Chondrocyte (in vitro differentiated cells): ENCODE measurements at regions not wholly inside any gene's neighbourhood (a gene's known extent, or its start where the extent isn't known, plus 50 kb on each side); places are given as distances from the start of the nearest gene placed in this dataset.

ENCODE experiments used
- DNase-seq: peaks from one replicate; pipeline ENCODE4 v3.0.0; 2021; ENCODE audit warnings: mixed read lengths, low spot score
- H3K27ac Mint-ChIP-seq: one replicate; pipeline ENCODE4 v1.8.0; 2021; ENCODE audit warnings: mild to moderate bottlenecking, moderate library complexity, mixed read lengths; ENCODE audit not compliant: unreplicated experiment
- H3K27me3 Mint-ChIP-seq: 2 replicates; pipeline ENCODE4 v1.8.0; 2021; ENCODE audit warnings: low read depth, mixed read lengths
- H3K36me3 Mint-ChIP-seq: 2 replicates; pipeline ENCODE4 v1.8.0; 2021; ENCODE audit warnings: low read depth, mixed read lengths
- H3K4me1 Mint-ChIP-seq: 2 replicates; pipeline ENCODE4 v1.8.0; 2021; ENCODE audit warnings: low read depth, mild to moderate bottlenecking, mixed read lengths
- H3K4me3 Mint-ChIP-seq: one replicate; pipeline ENCODE4 v1.8.0; 2021; ENCODE audit warnings: mild to moderate bottlenecking, moderate library complexity, mixed read lengths; ENCODE audit not compliant: unreplicated experiment
- H3K9me3 Mint-ChIP-seq: 2 replicates; pipeline ENCODE4 v1.8.0; 2021; ENCODE audit warnings: low read depth, mixed read lengths
- TF ChIP-seq, protein P1 (sequence below): fragments of 200-600 bp; sonication (generic); IDR thresholded peaks from 2 replicates; pipeline ENCODE4 v1.5.0; 2021; ENCODE audit warnings: antibody characterized with exemption, mild to moderate bottlenecking, moderate library complexity

GRCh38 chr10:110437761-110438341 is 59.9 kb upstream of the DUSP5 start:
- TF ChIP-seq, protein P1, sequence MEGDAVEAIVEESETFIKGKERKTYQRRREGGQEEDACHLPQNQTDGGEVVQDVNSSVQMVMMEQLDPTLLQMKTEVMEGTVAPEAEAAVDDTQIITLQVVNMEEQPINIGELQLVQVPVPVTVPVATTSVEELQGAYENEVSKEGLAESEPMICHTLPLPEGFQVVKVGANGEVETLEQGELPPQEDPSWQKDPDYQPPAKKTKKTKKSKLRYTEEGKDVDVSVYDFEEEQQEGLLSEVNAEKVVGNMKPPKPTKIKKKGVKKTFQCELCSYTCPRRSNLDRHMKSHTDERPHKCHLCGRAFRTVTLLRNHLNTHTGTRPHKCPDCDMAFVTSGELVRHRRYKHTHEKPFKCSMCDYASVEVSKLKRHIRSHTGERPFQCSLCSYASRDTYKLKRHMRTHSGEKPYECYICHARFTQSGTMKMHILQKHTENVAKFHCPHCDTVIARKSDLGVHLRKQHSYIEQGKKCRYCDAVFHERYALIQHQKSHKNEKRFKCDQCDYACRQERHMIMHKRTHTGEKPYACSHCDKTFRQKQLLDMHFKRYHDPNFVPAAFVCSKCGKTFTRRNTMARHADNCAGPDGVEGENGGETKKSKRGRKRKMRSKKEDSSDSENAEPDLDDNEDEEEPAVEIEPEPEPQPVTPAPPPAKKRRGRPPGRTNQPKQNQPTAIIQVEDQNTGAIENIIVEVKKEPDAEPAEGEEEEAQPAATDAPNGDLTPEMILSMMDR = no peak
- Mint-ChIP-seq H3K36me3 (no peaks in the 10 kb centered on the region), H3K4me3 (no peak overlapping the region), H3K9me3 (peaks cover 5% of the 10 kb centered on the region), H3K4me1 (no peaks in the 10 kb centered on the region), H3K27me3 (no peaks in the 10 kb centered on the region), H3K27ac (no peak overlapping the region)
- DNase-seq = peak; percentile 77

DNA sequence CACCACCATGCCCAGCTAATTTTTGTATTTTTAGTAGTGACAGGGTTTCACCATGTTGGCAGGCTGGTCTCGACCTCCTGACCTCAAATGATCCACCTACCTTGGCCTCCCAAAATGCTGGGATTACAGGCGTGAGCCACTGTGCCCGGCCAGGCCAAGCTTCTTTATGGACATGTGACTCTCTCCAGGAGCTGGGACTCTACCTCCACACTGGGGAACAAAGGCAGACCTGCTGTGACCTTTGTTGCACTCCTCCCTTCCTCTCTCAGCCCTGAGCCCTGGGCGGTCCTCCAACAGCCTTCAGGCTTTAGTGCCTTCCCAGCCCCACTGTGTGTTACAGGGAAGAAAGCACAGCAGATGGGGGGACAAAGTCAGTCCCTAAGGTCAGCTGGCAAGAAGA is 55.0 kb upstream of the DUSP5 start:
- H3K4me1 Mint-ChIP-seq = peaks cover 25% of the 10 kb centered on the region
- H3K36me3 Mint-ChIP-seq = no peaks in the 10 kb centered on the region
- no peaks in the 10 kb centered on the region for H3K9me3 Mint-ChIP-seq
- no peak overlapping the region for H3K4me3 Mint-ChIP-seq
- DNase-seq = peak; percentile 46
- no peaks in the 10 kb centered on the region for H3K27me3 Mint-ChIP-seq
- H3K27ac Mint-ChIP-seq = no peak overlapping the region
- TF ChIP-seq, protein P1 = no peak

DNA sequence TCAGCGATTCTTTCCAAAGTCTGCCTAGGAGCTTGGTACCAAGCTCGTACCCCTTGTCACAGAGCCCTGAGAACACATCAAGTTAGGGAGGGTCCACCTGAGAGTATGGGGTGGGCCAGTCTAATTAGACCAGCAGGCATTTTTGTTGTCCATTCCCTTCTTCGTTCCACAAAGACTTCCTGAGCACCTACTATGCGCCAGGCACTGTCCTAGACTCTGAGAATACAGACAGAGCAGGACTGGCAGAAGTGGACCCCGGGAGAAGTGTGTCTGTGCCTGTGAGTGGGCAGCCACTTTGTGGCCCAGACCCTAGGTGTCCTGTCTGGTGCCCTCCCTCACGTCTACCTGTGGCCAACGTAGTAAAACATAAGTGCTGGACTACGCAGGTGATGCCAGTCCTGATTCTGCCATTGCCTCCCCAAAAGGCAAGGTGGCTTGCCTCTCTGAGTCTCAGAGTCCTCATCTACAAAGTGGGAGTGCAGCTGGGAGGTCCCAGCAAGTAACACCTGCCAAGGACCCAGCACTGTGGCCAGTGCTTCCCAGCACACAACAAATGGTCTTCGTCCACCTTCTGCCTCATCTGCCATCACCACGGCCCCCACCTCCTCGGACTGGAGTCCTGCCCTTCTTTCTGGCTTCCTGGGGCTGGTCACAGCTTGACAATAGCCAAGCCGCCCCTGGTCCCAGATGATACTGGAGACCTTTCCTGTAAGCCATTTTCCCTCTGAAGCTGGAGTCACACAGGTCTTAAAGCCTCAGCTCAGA is 54.3 kb upstream of the DUSP5 start:
- no peaks in the 10 kb centered on the region for H3K36me3 Mint-ChIP-seq
- H3K27ac Mint-ChIP-seq = peak overlapping the region; percentile 36
- TF ChIP-seq, protein P1 = no peak
- H3K4me1 Mint-ChIP-seq = peaks cover 28% of the 10 kb centered on the region
- DNase-seq = peak; percentile 79
- no peaks in the 10 kb centered on the region for H3K27me3 Mint-ChIP-seq
- no peak overlapping the region for H3K4me3 Mint-ChIP-seq
- H3K9me3 Mint-ChIP-seq = no peaks in the 10 kb centered on the region

GRCh38 chr10:110444004-110444337 is 53.7 kb upstream of the DUSP5 start:
- Mint-ChIP-seq H3K27me3 (no peaks in the 10 kb centered on the region), H3K4me3 (no peak overlapping the region), H3K9me3 (peaks cover 2% of the 10 kb centered on the region)

GRCh38 chr10:110445871-110446270 is 51.8 kb upstream of the DUSP5 start:
- no peak overlapping the region for H3K27ac Mint-ChIP-seq
- peak; percentile 46 for DNase-seq
- H3K9me3 Mint-ChIP-seq = peaks cover 5% of the 10 kb centered on the region
- H3K4me1 Mint-ChIP-seq = peaks cover 28% of the 10 kb centered on the region
- no peaks in the 10 kb centered on the region for H3K27me3 Mint-ChIP-seq
- TF ChIP-seq, protein P1 = no peak
- H3K4me3 Mint-ChIP-seq = no peak overlapping the region
- H3K36me3 Mint-ChIP-seq = no peaks in the 10 kb centered on the region

More at GRCh38 chr10:110444004-110444337, 53.7 kb upstream of the DUSP5 start:
- Mint-ChIP-seq H3K36me3 (no peaks in the 10 kb centered on the region), H3K27ac (peak overlapping the region; percentile 36), H3K4me1 (peaks cover 28% of the 10 kb centered on the region)
- TF ChIP-seq, protein P1 = no peak
- DNase-seq = no peak
